ENCODE measurements at regions not wholly inside any gene's neighbourhood (a gene's known extent, or its start where the extent isn't known, plus 50 kb on each side); places are given as distances from the start of the nearest gene placed in this dataset.

DNA sequence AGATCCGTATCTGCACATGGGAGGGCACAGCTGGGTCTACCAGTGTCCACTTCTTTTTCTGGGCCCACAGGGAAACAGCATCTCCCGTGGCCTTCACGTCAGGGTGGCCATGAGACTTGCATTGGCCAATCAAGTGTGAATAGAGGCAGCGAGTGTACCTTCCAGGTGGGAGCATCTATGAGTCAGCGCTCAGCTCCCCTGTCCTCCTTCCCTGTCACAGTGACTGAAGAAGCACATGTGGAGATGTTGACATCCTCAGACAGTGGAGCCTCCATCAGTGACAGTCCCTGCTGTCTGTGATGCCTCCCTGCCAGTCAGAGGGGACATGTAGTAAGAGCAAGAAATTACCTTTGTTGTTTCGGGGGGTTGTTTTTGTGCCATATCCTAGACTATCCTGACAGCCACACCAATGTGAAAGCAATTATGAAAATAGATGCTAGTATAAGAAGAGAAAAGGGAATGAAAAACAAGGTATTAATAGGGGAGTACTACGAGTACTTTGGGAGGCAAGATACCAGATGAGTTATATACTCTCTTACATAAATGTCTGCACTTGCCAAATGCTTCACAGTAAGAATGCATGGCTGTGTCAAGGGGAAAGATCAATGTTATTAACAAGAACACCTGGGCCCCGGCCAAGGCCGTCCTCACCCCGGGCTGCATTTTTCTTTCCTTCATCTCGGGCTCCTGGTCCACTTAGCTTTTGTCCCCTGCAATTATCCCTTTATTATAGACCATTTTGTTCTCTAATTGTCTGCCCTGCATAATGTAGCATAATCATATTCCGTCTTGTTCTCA, 86.0 kb downstream of the MATN1 start:
- ATAC-seq, result no peak

DNA sequence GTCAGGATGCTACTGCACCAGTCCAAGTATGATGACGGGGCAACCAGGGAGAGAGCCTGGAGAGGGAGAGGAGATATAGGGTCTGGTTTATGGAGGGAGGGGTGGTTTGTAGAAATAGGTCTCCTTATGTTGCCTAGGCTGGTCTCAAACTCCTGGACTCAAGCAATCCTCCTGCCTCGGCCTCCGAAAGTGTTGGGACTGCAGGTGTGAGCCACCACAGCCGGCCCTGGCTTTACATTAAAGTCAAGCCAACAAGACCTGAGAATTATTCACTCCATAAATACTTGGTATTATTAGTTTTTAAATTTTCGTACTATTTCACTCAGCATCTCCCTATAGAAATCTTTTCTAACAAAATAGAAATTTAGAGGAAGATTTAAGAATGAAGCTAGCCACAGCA, 86.8 kb downstream of the MATN1 start:
- ATAC-seq, result no peak

- no peak for ATAC-seq
These were observed 87.9 kb downstream of the MATN1 start for GRCh38 chr1:30635391-30635975.

- ATAC-seq, result no peak
These were observed 88.9 kb downstream of the MATN1 start for GRCh38 chr1:30634507-30634906.

GRCh38 chr1:30633294-30633693, 90.1 kb downstream of the MATN1 start:
- no peak for ATAC-seq

- no peak for ATAC-seq
These were observed 90.9 kb downstream of the MATN1 start for GRCh38 chr1:30632481-30632880.

- no peak for ATAC-seq
These were observed 91.7 kb downstream of the MATN1 start for GRCh38 chr1:30631700-30632099.

DNA sequence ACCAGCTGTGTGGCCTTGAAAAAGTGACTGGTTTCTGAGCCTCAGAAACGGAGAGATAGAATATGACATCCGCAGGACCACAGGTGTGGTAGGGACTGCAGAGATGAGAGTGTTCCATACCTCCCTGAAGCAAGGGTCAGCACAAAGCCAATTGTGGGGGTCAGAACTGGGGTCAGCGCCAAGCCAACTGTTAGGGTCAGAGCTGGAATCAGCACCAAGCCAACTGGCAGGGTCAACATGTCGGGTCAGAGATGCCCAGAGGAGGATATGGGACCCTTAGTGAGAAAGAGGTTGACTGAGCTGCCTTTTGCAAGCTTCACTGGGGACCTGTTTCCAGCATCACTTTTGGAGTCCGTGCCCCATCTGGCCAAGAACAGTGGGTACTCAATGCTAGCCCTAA, 93.9 kb downstream of the MATN1 start:
- ATAC-seq, result no peak

- ATAC-seq, result no peak
These were observed 95.4 kb downstream of the MATN1 start for GRCh38 chr1:30627994-30628393.

DNA sequence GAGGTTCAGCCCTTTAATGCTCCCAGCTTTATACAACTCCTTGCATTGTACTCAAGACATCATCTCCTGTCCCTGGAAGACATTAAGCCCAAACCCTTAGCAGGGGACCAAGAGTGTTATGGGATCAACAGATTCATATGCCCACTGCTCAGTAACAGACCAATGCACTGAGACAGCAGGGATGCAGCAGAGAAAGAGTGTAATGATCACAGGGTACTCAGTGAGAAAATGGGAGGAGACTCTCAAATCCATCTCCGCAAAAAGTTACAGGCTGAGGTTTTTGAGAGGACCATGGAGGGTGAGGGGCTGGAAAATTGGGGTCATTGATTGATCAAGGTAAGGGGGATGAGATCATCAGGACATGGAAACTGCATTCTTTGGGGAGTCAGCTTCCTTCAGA, 96.2 kb downstream of the MATN1 start:
- ATAC-seq, result no peak

- no peak for ATAC-seq
These were observed 100.0 kb downstream of the MATN1 start for GRCh38 chr1:30623431-30623830.

DNA sequence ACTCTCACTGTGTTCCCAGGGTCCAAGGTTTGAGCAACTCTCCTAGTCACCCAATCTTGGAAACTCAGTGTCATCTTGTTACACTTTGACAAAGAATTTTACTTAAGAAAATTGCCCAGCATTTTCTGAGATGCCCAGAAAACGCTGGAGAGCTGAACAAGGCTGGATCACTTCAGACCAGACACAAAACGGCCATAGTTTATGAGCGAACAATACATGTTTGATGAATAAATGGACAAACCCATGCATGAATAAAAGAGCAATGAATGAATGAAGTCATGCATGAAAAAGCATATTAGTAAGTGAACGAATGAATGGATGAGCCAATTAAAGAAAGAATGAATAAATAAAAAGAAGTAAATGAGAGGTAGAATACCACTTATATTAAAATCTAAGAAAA, 103.8 kb downstream of the MATN1 start:
- ATAC-seq, result no peak

DNA sequence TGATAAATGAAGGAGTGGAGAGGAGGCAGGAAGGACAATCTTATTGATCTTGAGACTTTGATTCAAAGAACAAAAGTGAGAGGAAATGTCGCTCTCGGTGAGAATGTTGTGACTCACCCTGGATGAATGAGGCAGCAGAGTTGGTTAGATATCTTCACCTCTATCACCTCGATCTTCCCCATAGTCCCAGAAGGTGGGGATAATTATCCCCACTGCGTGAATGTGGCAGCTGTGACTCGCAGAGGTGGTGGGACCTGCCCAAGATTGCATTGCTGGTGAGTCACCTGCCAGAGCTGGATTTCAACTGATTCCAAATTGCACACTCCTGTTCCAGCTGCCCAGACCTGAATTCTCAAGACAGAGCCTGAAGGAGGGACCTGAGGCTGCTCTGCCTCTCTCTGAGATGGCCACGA, 105.0 kb downstream of the MATN1 start:
- no peak for ATAC-seq

- no peak for ATAC-seq
These were observed 106.6 kb downstream of the MATN1 start for GRCh38 chr1:30616759-30617158.

DNA sequence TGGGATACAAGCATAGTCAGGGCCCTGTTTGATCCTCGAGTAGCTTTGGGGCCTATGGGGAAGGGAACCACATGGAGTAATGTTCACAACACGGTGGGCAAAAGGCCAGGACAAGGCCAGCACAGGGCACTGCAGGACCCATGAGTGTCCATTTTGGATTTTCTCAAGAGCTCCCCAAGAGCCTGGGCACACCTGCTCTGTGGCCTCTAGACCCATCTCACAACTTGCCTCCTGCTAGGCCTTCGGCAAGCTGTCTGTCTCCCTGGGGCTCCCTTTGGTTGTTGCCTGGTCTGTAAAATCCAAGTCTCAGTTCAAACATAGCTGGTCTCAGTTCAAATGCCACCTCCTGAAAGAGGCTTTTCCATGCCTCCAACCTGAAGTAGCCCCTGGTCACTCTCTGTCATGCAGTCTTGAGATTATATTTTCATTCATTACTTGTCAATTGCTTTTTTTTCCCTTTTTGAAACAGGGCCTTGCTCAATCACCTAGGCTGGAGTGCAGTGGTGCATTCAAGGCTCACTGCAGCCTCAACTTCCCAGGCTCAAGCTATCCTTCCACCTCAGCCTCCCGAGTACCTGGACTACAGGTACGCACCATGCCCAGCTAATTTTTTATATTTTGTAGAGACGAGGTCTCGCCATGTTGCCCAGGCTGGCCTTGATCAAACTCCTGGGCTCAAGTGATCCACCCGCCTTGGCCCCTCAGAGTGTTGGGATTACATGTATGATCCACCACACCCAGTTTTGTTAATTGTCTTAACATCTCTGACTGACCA, 107.4 kb downstream of the MATN1 start:
- ATAC-seq, result no peak

DNA sequence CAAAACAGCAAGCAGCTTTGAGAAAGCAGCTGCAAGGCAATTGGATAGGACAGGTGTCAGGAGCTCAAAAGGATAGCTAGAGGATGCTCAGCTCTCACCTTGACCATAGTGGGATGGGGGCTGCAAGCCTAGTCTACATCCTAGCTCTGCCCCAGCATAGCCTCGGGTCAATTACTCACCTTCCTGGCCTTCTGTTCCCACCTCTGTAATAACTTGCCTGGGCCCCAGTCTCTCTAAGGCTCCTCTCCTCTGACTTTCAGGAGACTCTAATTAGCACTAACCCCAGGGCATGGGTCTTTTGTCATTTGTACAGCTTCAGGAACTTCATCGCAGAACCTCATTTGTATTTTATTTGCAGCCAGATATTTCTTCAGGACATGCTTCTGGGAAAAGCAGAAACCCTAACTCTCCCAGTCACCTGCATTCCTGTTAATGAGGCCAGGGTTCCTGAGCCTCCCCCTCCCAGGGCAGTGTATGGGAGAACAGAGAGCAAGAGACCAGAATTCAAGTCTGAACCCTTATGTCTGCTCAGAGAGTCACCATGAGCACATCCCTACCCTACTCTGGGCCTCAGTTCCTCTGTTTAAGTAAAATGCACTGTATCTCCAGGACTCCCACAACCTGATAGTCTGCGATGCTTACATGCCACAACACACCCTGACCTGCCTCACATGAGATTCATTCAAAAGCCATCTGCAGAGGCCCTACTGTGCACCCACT, 108.1 kb downstream of the MATN1 start:
- no peak for ATAC-seq

DNA sequence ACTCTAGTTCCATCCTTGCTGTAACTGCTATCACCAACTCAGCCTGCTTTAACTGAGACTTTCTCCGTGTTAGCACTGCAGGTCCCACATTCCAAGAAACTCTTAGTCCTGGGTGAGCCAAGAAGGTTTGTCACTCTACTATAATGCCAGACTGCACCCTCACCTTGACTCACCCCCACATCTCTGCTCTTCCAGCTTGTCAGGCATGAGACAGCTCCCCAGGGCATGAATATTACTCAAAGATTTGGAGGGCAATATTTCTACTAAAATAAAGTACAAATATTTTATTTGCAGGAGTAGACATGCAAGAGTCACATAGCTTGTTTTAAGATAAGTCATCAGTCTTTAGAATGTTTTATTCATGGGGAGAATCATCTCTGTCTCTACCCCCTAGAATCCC, 110.2 kb downstream of the MATN1 start:
- ATAC-seq, result no peak

- no peak for ATAC-seq
These were observed 110.8 kb downstream of the MATN1 start for GRCh38 chr1:30612536-30613065.

DNA sequence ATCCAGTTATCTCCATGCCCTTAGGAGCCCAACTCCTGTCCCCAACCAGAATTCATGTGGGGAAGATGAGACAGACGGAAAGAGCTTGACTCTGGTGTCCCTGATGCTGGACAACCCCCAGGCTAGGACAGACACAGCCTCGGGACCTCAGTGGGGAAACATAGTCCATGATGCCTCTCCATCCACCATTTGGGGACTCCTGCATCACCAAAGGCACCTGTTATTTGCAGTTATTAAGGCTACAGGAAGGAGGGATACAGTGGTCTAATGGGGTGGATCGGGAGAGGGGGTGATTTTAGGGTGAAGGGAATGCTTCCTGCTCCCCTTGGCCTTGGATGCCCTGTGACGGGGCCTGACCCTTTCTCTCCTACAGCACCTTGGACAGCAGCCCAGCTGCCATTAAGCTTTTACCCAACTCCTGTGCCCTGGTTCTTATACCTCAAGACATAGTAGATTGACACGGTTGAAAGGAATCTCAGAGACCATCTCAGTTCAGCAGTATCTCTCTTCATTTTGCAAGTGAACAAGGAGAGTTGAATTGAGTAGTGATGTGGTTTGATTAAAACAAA, 111.6 kb downstream of the MATN1 start:
- no peak for ATAC-seq

- ATAC-seq, result no peak
These were observed 112.5 kb downstream of the MATN1 start for GRCh38 chr1:30610917-30611316.

GRCh38 chr1:30609999-30610345, 113.4 kb downstream of the MATN1 start:
- no peak for ATAC-seq

DNA sequence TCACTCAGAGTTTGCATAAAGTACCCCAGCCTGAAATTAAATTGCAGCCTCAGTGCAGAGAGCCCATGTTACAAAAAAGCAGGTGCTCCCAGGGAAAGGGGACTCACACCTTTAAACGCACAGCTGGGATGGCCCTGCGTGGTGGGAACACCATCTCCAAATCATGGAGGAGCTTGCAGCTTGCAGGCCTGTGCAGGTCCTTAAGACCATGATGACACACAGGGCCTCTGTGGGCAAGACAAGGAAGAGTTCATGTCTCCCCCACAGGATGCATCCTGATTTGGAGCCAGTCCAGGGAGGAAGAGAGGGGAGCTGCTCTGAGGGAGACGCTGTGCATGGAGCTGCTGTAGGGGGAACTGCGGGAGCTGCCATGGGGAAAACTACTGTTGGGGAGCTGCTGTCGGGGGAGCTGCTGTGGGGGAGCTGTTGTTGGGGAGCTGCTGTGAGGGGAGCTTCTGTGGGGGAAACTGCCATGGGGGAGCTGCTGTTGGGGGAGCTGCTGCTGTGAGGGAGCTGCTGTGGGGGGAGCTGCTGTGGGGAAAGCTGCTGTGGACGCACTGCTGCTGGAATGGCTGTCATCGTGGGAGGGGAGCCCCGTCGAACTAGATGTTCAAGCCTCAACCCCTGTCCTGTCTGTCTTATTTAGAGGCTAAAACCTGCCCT, 113.9 kb downstream of the MATN1 start:
- no peak for ATAC-seq

All from activated CD4-positive, CD25-positive, alpha-beta regulatory T cell treated with anti-CD3 and anti-CD28 coated beads, Interleukin-2, amount 50 U/mL, for 24 hours (primary cell).